Keratinocyte (primary cell): ENCODE measurements at regions not wholly inside any gene's neighbourhood (a gene's known extent, or its start where the extent isn't known, plus 50 kb on each side); places are given as distances from the start of the nearest gene placed in this dataset.

Experiments
- DNase-seq: peaks from one replicate; pipeline ENCODE4 v3.0.0-alpha.2; 2011; ENCODE audit warnings: low read depth, missing footprints, low spot score
- FAIRE-seq: peaks from 2 replicates; lab custom pipeline; 2011; peaks lifted over from hg19 to GRCh38; lab: Jason Lieb, UNC
- H2AFZ ChIP-seq: 2 replicates; pipeline ENCODE4 v1.6.0; 2012; ENCODE audit warnings: low read length, control low read depth, inconsistent platforms; ENCODE audit not compliant: control insufficient read depth
- H3K27ac ChIP-seq: 2 replicates; pipeline ENCODE4 v1.5.1; 2011; ENCODE audit warnings: low read length; ENCODE audit not compliant: control insufficient read depth, insufficient read depth
- H3K27me3 ChIP-seq: 3 replicates; pipeline ENCODE4 v1.6.0; 2011; ENCODE audit warnings: low read length; ENCODE audit not compliant: control insufficient read depth, insufficient read depth; ENCODE audit errors: extremely low read depth
- H3K36me3 ChIP-seq, 2 experiments: 2 replicates in 1 of 2; 3 replicates in 1 of 2; pipeline ENCODE4 v1.5.1; 2011; ENCODE audit warnings: low read length in 2 of 2, mild to moderate bottlenecking in 1 of 2; ENCODE audit not compliant: control insufficient read depth in 2 of 2, insufficient read depth in 2 of 2; ENCODE audit errors: extremely low read depth in 1 of 2
- H3K4me1 ChIP-seq: 3 replicates; pipeline ENCODE4 v1.5.1; 2011; ENCODE audit warnings: low read length; ENCODE audit not compliant: control insufficient read depth, insufficient read depth; ENCODE audit errors: extremely low read depth
- H3K4me2 ChIP-seq: 3 replicates; pipeline ENCODE4 v1.6.0; 2011; ENCODE audit warnings: low read depth, low read length; ENCODE audit not compliant: control insufficient read depth, insufficient read depth; ENCODE audit errors: extremely low read depth
- H3K4me3 ChIP-seq, 3 experiments: fragments of 200-600 bp in 1 of 3; sonication (generic) in 1 of 3; 2 replicates in 2 of 3; 3 replicates in 1 of 3; pipeline ENCODE4 v1.5.1; 2011 to 2016; ENCODE audit warnings: low read length in 3 of 3, mild to moderate bottlenecking in 3 of 3, control low read depth in 2 of 3, inconsistent platforms in 1 of 3, low read depth in 1 of 3, mixed read lengths in 1 of 3, mixed run types in 1 of 3, moderate library complexity in 1 of 3; ENCODE audit not compliant: control insufficient read depth in 2 of 3, insufficient read depth in 2 of 3; ENCODE audit errors: extremely low read depth in 1 of 3
- H3K79me2 ChIP-seq: 2 replicates; pipeline ENCODE4 v1.6.0; 2012; ENCODE audit warnings: low read length; ENCODE audit not compliant: control insufficient read depth, insufficient read depth
- H3K9ac ChIP-seq: 3 replicates; pipeline ENCODE4 v1.6.0; 2011; ENCODE audit warnings: low read length; ENCODE audit not compliant: control insufficient read depth, insufficient read depth; ENCODE audit errors: extremely low read depth
- H3K9me1 ChIP-seq: 3 replicates; pipeline ENCODE4 v1.6.0; 2011; ENCODE audit warnings: low read length; ENCODE audit not compliant: control insufficient read depth, insufficient read depth; ENCODE audit errors: extremely low read depth
- H3K9me3 ChIP-seq: 2 replicates; pipeline ENCODE4 v1.5.1; 2012; ENCODE audit warnings: low read depth, low read length; ENCODE audit not compliant: control insufficient read depth
- H4K20me1 ChIP-seq: 3 replicates; pipeline ENCODE4 v1.6.0; 2011; ENCODE audit warnings: low read length; ENCODE audit not compliant: control insufficient read depth, insufficient read depth; ENCODE audit errors: extremely low read depth
- EZH2 ChIP-seq: IDR thresholded peaks from one replicate; pipeline ENCODE4 v1.6.1; 2012; ENCODE audit warnings: inconsistent platforms, mild to moderate bottlenecking, low read length, moderate library complexity
- dilution Hi-C: fragments of 300-500 bp; cut with MboI; formaldehyde crosslinking; loops from one replicate; pipeline ENCODE4 v1.7.0; 2020; ENCODE audit warnings: low sequenced_read_pairs; ENCODE audit not compliant: extremely low pct_ligation_motif_present
- TF ChIP-seq, protein P1 (sequence below), 3 experiments: IDR thresholded peaks in 1 of 3; conservative IDR thresholded peaks in 1 of 3; optimal IDR thresholded peaks in 1 of 3; 2 replicates in 2 of 3; 3 replicates in 1 of 3; pipeline versions ENCODE3 to v1.5.1; 2011; ENCODE audit warnings: low read length in 3 of 3, mild to moderate bottlenecking in 3 of 3, moderate library complexity in 2 of 3, control low read depth in 1 of 3, inconsistent platforms in 1 of 3; ENCODE audit not compliant: insufficient read depth in 2 of 3; ENCODE audit errors: extremely low read depth in 1 of 3

DNA sequence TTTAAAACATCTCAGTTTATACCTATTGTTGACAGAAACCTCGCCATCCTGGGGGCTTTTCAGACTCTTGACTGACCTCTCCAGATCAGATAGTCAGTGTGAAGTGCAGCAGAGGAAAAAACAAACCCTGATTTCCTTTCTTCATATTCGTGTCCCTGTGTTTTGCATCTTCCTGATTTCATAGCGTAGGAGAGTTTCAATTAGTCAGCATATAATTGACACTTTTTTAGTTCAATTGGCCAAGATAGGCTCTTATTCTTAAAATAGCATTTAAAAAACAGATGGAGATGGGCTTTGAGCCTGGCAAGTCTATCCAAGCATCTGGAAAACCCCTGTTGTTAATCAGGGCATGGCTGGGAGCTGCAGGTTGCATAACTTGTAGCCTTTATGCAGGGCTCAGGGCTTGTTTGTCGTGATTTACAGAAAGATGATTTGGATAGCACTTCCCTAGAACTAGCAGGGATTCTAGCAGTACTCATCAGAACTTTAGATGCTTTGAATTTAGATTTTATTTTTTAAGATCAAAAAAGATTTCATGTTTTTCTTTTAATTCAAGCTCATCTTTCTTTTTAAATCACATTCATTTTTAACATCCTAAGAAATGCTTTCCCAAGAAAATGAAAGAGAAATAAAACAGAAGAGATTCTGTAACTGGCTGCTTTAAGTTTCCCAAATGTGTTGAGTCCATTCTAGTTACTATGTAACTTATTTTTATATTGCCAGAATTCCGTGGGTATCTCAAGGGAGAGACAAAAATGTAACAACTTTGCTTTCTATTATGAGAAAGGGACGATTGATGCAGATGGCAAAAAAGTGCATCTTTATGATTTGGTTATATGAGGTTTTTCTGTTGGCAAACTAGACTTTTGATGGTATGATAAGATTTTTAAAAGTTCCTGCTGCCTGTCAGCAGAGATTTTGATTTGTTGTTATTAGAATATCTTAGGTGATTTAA is 270.8 kb upstream of the FZD8 start:
- dilution Hi-C loops, result no loop called here
- H2AFZ ChIP-seq, result peak overlapping the region; percentile 55
- no peak for DNase-seq
- peaks cover 45% of the 10 kb centered on the region for H3K4me1 ChIP-seq
- no peaks in the 10 kb centered on the region for H3K9me1 ChIP-seq
- peak overlapping the region in 2 of 3 experiments; percentile 1 to 34 for H3K4me3 ChIP-seq
- no peaks in the 10 kb centered on the region for H3K27me3 ChIP-seq
- no peak for FAIRE-seq
- no peaks in the 10 kb centered on the region for H3K79me2 ChIP-seq
- peak overlapping the region; percentile 69 for H3K4me2 ChIP-seq
- TF ChIP-seq, protein P1, sequence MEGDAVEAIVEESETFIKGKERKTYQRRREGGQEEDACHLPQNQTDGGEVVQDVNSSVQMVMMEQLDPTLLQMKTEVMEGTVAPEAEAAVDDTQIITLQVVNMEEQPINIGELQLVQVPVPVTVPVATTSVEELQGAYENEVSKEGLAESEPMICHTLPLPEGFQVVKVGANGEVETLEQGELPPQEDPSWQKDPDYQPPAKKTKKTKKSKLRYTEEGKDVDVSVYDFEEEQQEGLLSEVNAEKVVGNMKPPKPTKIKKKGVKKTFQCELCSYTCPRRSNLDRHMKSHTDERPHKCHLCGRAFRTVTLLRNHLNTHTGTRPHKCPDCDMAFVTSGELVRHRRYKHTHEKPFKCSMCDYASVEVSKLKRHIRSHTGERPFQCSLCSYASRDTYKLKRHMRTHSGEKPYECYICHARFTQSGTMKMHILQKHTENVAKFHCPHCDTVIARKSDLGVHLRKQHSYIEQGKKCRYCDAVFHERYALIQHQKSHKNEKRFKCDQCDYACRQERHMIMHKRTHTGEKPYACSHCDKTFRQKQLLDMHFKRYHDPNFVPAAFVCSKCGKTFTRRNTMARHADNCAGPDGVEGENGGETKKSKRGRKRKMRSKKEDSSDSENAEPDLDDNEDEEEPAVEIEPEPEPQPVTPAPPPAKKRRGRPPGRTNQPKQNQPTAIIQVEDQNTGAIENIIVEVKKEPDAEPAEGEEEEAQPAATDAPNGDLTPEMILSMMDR (optimal IDR thresholded peaks at IDR 0.05 in 1 of 3, IDR thresholded peaks at IDR 0.05 in 1 of 3, conservative IDR thresholded peaks at IDR 0.05 in 1 of 3; ENCODE audit: extremely low read depth in 1 of 3, insufficient read depth in 2 of 3, low read length in 3 of 3), result no peak
- TF ChIP-seq EZH2, result no peak
- H3K27ac ChIP-seq, result peak overlapping the region; percentile 83
- H4K20me1 ChIP-seq, result no peaks in the 10 kb centered on the region
- H3K9me3 ChIP-seq, result no peaks in the 10 kb centered on the region
- no peaks in the 10 kb centered on the region for H3K36me3 ChIP-seq
- peak overlapping the region; percentile 53 for H3K9ac ChIP-seq

DNA sequence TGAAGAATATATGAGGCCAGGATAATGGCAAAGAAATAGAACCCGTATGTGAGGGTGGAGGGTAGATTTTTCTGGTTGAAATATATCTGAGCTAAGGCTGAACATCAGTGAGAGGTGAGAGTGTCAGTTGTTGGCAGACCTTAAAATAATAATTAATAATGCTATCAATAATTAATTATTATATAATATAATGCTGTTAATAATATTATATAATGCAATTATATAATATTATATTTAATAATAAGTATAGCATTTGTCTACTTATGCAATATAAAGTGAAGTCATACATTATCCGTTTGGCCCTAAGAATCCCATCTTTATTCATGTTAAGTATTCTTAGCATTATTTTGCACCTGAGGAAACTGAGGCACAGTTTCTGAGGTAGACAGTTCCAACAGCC is 269.9 kb upstream of the FZD8 start:
- Histone ChIP-seq H3K9ac (no peak overlapping the region), H3K4me3 (no peak overlapping the region), H3K27ac (peak overlapping the region; percentile 83), H2AFZ (no peak overlapping the region), H3K27me3 (no peaks in the 10 kb centered on the region), H4K20me1 (no peaks in the 10 kb centered on the region), H3K36me3 (no peaks in the 10 kb centered on the region), H3K4me2 (no peak overlapping the region), H3K9me1 (no peaks in the 10 kb centered on the region), H3K4me1 (peaks cover 45% of the 10 kb centered on the region), H3K79me2 (no peaks in the 10 kb centered on the region), H3K9me3 (no peaks in the 10 kb centered on the region)
- TF ChIP-seq EZH2, result no peak
- TF ChIP-seq, protein P1 (optimal IDR thresholded peaks at IDR 0.05 in 1 of 3, IDR thresholded peaks at IDR 0.05 in 1 of 3, conservative IDR thresholded peaks at IDR 0.05 in 1 of 3; ENCODE audit: extremely low read depth in 1 of 3, insufficient read depth in 2 of 3, low read length in 3 of 3), result no peak
- DNase-seq (no peak), FAIRE-seq (no peak)
- dilution Hi-C loops, result no loop called here
